ENCODE measurements at regions not wholly inside any gene's neighbourhood (a gene's known extent, or its start where the extent isn't known, plus 50 kb on each side); places are given as distances from the start of the nearest gene placed in this dataset.

- DNase-seq (ENCODE audit: low spot score): no peak
- no peak for TF ChIP-seq CTCF (IDR thresholded peaks at IDR 0.05; ENCODE audit: poor library complexity, severe bottlenecking)
- Histone ChIP-seq H3K27me3 (ENCODE audit: insufficient read depth, poor library complexity, severe bottlenecking) (no peaks in the 10 kb centered on the region), H3K4me1 (ENCODE audit: insufficient read depth, poor library complexity, severe bottlenecking) (no peaks in the 10 kb centered on the region), H3K4me3 (ENCODE audit: severe bottlenecking) (no peak overlapping the region), H3K9me3 (ENCODE audit: severe bottlenecking) (no peaks in the 10 kb centered on the region), H3K36me3 (ENCODE audit: low read depth) (no peaks in the 10 kb centered on the region), H3K27ac (ENCODE audit: poor library complexity, severe bottlenecking) (no peak overlapping the region)
- ATAC-seq (ENCODE audit: low read depth): no peak
These were observed 162.4 kb upstream of the NUDT4 start for GRCh38 chr12:93215290-93215678.

DNA sequence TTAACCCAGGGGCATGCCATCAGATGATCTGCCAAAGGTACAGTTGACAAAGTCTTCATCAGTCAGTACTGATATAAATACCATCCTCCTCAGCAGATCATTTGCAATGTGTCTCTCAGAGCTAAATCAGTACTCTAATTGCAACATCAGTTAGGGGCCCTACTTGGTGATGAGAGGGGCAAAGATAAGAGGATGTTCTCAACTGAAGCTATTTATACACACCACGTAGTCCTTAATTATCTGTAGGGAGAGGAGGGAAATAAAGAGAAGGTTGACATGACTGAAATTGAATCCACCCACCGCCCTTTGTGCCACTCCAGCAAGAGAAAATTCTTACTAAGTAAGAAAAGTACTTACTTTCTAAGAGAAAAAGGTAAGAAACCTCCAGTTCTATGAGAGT, 157.8 kb upstream of the NUDT4 start:
- Histone ChIP-seq H3K4me3 (ENCODE audit: severe bottlenecking) (no peak overlapping the region), H3K9me3 (ENCODE audit: severe bottlenecking) (no peaks in the 10 kb centered on the region), H3K27ac (ENCODE audit: poor library complexity, severe bottlenecking) (no peak overlapping the region), H3K4me1 (ENCODE audit: insufficient read depth, poor library complexity, severe bottlenecking) (peaks cover 14% of the 10 kb centered on the region), H3K27me3 (ENCODE audit: insufficient read depth, poor library complexity, severe bottlenecking) (no peaks in the 10 kb centered on the region), H3K36me3 (ENCODE audit: low read depth) (no peaks in the 10 kb centered on the region)
- no peak for ATAC-seq (ENCODE audit: low read depth)
- no peak for TF ChIP-seq CTCF (IDR thresholded peaks at IDR 0.05; ENCODE audit: poor library complexity, severe bottlenecking)
- DNase-seq (ENCODE audit: low spot score): no peak

- no peak overlapping the region for H3K4me3 ChIP-seq (ENCODE audit: severe bottlenecking)
These were observed 155.9 kb upstream of the NUDT4 start for GRCh38 chr12:93221841-93222240.

GRCh38 chr12:93223440-93224426, 154.0 kb upstream of the NUDT4 start:
- H3K27me3 ChIP-seq (ENCODE audit: insufficient read depth, poor library complexity, severe bottlenecking): no peaks in the 10 kb centered on the region
- ATAC-seq (ENCODE audit: low read depth) (no peak), DNase-seq (ENCODE audit: low spot score) (no peak)
- no peaks in the 10 kb centered on the region for H3K9me3 ChIP-seq (ENCODE audit: severe bottlenecking)
- no peak overlapping the region for H3K27ac ChIP-seq (ENCODE audit: poor library complexity, severe bottlenecking)
- TF ChIP-seq CTCF (IDR thresholded peaks at IDR 0.05; ENCODE audit: poor library complexity, severe bottlenecking): no peak
- H3K4me3 ChIP-seq (ENCODE audit: severe bottlenecking): no peak overlapping the region
- peaks cover 14% of the 10 kb centered on the region for H3K4me1 ChIP-seq (ENCODE audit: insufficient read depth, poor library complexity, severe bottlenecking)
- no peaks in the 10 kb centered on the region for H3K36me3 ChIP-seq (ENCODE audit: low read depth)

More at GRCh38 chr12:93221841-93222240, 155.9 kb upstream of the NUDT4 start:
- no peaks in the 10 kb centered on the region for H3K27me3 ChIP-seq (ENCODE audit: insufficient read depth, poor library complexity, severe bottlenecking)
- no peaks in the 10 kb centered on the region for H3K36me3 ChIP-seq (ENCODE audit: low read depth)
- H3K9me3 ChIP-seq (ENCODE audit: severe bottlenecking): no peaks in the 10 kb centered on the region
- H3K4me1 ChIP-seq (ENCODE audit: insufficient read depth, poor library complexity, severe bottlenecking): peaks cover 14% of the 10 kb centered on the region
- TF ChIP-seq CTCF (IDR thresholded peaks at IDR 0.05; ENCODE audit: poor library complexity, severe bottlenecking): no peak
- no peak overlapping the region for H3K27ac ChIP-seq (ENCODE audit: poor library complexity, severe bottlenecking)
- ATAC-seq (ENCODE audit: low read depth) (no peak), DNase-seq (ENCODE audit: low spot score) (no peak)

- no peaks in the 10 kb centered on the region for H3K9me3 ChIP-seq (ENCODE audit: severe bottlenecking)
- no peak for TF ChIP-seq CTCF (IDR thresholded peaks at IDR 0.05; ENCODE audit: poor library complexity, severe bottlenecking)
- no peak overlapping the region for H3K27ac ChIP-seq (ENCODE audit: poor library complexity, severe bottlenecking)
- no peaks in the 10 kb centered on the region for H3K27me3 ChIP-seq (ENCODE audit: insufficient read depth, poor library complexity, severe bottlenecking)
- ATAC-seq (ENCODE audit: low read depth): no peak
- no peak overlapping the region for H3K4me3 ChIP-seq (ENCODE audit: severe bottlenecking)
- H3K4me1 ChIP-seq (ENCODE audit: insufficient read depth, poor library complexity, severe bottlenecking): peaks cover 26% of the 10 kb centered on the region
- no peaks in the 10 kb centered on the region for H3K36me3 ChIP-seq (ENCODE audit: low read depth)
- no peak for DNase-seq (ENCODE audit: low spot score)
These were observed 152.6 kb upstream of the NUDT4 start for GRCh38 chr12:93225094-93225493.
